Stimulated activated CD4-positive, alpha-beta T cell treated with anti-CD3 and anti-CD28 coated beads, TNF-alpha, amount 100 ng/mL, for 48 hours (primary cell): ENCODE measurements at regions not wholly inside any gene's neighbourhood (a gene's known extent, or its start where the extent isn't known, plus 50 kb on each side); places are given as distances from the start of the nearest gene placed in this dataset.

Experiments
- DNase-seq, 3 donors: peaks; one replicate each; pipeline ENCODE4 v3.0.0-alpha.2; 2020; ENCODE audit warnings: low read depth in 3 of 3

GRCh38 chr5:155193483-155194107, 180.0 kb downstream of the KIF4B start:
- no peak for DNase-seq

DNA sequence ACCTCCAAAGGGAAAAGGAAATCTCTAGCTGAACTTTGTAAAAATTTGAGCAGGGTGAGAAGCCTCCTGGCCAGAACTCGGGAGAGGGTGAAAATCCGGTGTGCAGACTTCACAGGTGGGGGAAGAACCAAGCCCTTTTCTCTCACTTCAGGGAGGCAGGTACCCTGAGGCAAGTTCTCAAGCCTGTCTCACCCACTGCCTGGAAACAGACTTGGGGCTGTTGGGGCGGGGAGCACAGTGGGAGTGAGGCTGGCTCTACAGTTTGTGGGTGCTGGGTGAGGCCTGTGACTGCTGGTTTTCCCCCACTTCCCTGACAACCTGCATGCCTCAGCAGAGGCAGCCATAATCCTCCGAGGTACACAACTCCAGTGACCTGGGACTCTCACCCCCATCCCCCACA, 187.1 kb downstream of the KIF4B start:
- DNase-seq = no peak

- no peak for DNase-seq
Observed at GRCh38 chr5:155211764-155212163, 198.2 kb downstream of the KIF4B start.

- DNase-seq = no peak
Observed at GRCh38 chr5:155222393-155222792, 208.8 kb downstream of the KIF4B start.

DNA sequence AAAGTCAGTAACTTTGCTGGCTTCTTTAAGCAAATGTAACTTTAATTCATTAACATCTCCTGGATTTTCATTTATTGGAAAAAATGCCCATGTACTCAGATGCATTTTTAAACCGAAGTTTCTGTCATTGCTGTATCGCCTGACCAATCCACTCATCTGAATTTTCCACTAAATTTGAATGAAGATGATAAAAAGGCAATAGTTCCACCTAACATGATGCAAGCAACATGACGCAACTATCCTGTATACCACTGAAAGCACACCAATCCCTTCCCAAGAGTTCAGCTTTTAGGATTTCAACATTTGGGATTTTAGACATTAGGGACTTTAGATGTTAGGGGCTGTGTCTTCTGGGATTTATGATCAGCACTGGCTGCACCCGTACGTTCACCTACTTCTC, 215.6 kb downstream of the KIF4B start:
- no peak for DNase-seq

- no peak for DNase-seq
Observed at GRCh38 chr5:155239803-155240202, 226.2 kb downstream of the KIF4B start.

- no peak for DNase-seq
Observed at GRCh38 chr5:155250596-155250995, 237.0 kb downstream of the KIF4B start.

DNA sequence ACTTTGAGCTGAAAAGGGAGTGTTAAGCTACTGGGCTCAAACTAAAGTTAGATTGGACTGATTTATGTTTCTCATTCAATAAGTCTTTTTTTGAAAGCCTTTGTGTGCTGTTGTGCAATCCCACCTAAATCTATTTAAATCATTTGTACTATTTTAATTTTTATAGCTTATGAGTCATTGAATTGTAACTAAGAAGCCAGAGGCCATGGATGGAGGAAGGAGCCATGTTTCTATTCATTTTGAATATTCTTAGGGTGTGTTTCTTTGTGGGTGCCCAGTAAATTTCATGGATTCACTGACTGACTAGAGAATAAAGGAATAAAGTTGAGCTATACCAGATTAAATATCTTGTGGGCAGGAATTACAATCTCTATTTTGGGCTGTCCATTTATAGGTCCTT, 238.5 kb downstream of the KIF4B start:
- DNase-seq = no peak

- DNase-seq = no peak
Observed at GRCh38 chr5:155252717-155253116, 239.2 kb downstream of the KIF4B start.

- DNase-seq = no peak
Observed at GRCh38 chr5:155254399-155254798, 240.8 kb downstream of the KIF4B start.

DNA sequence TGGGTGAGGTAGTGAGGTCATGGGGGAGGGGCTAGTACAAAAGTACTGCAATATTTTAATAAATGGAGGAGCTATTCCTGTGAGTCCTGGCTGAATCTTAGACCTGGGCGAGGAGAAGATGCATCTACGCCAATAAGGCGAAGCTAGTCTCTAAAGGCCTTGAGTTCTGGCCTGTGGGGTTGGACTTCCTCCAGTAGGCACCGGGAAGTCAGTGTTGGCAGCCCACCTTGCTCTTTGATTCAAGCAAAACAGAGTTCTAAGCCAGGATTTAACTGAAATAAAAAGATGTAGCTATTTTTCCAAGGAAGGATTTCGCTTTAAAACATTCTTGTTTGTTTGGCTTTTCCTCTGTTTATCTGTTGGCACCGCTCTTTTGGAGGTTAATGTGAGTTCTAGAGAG, 244.6 kb downstream of the KIF4B start:
- DNase-seq = no peak

GRCh38 chr5:155259648-155260047, 246.1 kb downstream of the KIF4B start:
- no peak for DNase-seq

- no peak for DNase-seq
Observed at GRCh38 chr5:155260798-155261197, 247.2 kb downstream of the KIF4B start.

DNA sequence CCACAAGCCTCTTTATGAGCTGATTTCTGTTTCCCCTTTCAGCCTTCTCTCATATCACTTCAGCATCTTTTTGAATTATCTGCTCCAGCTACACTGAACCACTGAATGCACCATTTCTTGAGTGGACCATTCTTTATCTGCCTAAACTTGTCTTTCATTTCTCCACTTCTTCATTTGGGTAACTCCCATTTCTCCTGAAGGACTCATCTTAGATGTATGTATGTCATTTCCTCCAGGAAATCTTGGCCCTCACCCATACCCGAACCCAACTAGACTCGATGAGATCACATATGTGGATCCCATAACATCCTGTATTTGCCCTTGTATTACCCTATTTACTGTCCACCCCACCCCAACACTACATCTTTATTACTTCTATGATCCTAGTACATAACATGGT, 249.8 kb downstream of the KIF4B start:
- DNase-seq = no peak

- DNase-seq = no peak
Observed at GRCh38 chr5:155264809-155265208, 251.3 kb downstream of the KIF4B start.

GRCh38 chr5:155268770-155269425, 255.3 kb downstream of the KIF4B start:
- no peak for DNase-seq

- no peak for DNase-seq
Observed at GRCh38 chr5:155270725-155271124, 257.2 kb downstream of the KIF4B start.

GRCh38 chr5:155274484-155274883, 260.9 kb downstream of the KIF4B start:
- DNase-seq = no peak

GRCh38 chr5:155275222-155275621, 261.7 kb downstream of the KIF4B start:
- no peak for DNase-seq

GRCh38 chr5:155276231-155276630, 262.7 kb downstream of the KIF4B start:
- no peak for DNase-seq

GRCh38 chr5:155278532-155278931, 265.0 kb downstream of the KIF4B start:
- DNase-seq = no peak

DNA sequence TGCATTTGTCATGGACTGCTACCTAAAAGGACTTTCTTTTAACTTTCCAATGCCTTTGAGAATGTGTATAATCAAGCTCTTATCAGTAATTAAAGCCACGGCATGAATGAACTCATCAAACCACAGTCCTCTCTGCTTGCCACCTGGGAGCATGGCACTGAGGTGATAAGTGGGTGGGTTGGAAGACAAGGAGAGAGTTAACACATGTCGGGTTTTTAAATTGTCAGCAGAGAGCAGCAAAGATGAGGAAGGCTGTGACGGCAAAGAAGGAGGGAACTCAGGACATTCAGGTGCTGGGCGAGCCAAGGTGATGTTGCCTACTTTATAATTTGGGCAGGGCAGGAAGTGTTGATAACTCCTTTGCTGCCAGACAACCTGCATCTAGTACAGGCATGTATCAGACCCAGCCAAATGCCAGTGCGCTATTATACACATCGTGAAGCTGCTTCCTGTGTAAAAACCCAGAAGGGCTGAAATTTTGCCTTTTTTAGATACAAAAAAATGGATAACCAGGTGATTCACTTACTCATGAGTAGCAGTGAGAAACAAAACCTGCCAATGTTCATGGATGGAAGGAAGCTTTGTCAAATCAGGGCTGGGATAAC, 269.1 kb downstream of the KIF4B start:
- no peak for DNase-seq

- no peak for DNase-seq
Observed at GRCh38 chr5:155285706-155286105, 272.2 kb downstream of the KIF4B start.
